ENCODE measurements at regions not wholly inside any gene's neighbourhood (a gene's known extent, or its start where the extent isn't known, plus 50 kb on each side); places are given as distances from the start of the nearest gene placed in this dataset.
A peak's percentile ranks its signal among the peaks of the same experiment; 100 is the strongest.

DNA sequence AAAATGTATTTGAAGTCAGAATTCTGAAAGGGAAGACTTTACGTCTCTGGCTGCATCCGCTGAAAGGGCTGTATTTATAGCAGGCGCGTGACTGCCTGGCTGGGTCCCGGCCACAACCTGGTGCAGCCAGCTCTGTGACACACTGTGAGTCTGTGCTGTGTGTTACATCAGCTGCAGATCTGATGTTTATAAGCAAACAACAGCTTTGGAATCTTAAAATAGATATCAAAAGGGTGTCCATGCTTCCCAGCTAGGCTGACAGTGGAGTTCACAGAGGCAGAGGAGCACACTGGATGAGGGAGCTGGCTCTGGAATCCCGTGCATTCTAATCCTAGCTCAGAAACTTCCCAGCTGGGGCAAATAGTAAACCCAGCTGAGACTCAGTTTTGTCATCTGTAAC is 433.4 kb upstream of the BRINP1 start:
- peak; percentile 21 for DNase-seq

DNA sequence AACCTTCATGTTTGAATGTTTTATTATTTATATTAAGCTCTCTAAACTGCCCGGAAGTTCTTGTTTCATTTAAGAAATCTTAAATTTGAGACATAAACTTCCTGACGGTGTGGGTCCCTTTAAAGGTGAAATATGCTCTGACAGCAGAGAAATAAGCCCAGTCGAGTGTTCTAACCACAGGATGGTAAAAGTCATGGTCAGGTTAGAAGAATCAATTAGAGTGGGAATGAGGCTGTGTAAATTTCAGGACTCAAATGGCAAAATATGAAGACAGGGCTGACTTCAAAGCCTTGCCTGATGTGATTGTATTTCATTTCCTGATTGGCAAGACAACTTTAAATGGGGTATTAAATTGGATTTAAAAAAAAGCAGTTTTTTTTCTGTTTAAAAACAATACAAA is 432.9 kb upstream of the BRINP1 start:
- DNase-seq, result no peak

DNA sequence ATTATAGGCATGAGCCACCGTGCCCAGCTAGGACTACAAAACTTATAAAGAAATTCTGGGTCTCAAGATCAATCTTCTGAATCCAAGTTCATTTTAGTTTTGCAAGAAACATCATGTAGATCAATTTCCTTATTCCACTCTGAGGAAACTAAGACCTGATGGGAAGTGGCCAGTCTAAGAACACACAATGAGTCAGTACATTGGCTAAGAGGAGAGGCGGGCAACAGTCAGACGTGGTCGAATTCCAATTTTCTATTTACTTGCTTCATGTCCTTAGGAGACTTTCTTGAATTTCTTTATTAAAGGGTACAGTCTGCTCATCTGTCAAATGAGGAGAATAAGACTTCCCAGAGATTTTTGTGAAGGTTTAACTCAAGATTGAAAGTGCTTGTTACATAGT is 432.1 kb upstream of the BRINP1 start:
- DNase-seq, result no peak

DNA sequence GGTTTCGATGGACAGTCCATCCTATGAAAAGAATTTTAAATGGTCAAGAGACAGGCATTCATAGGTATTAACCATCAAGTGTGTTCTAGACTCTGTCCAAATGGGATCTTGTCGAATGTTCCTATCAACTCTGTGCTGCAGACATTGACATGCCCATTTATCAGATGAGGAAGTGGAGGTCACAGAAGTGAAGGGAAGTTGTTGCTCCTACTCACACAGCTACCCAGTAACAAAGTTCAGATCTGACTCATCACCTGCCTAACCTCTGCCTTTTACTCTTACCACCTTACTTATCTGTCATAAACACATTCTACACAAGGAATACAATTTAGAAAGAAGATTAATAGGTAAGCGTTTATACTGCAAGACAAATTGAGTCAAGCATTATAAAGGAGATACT is 426.2 kb upstream of the BRINP1 start:
- DNase-seq, result no peak

DNA sequence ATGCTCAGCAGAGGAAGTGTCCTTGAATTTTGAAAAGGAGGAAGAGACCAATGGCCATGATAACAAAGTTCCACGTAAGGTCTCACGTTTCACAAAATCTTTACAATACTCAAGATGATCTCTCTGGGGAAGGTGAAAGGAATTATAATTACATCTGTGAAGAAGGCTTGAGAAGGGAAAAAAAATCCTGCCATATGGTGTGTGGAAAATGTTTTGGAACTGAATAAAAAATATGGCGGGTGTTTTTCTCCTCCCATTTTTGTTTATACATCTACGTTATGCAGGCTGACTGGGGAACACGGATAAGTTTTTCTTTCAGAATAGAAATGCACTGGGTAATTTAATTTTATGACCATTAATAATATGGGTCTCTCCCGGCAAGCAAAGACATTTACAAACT is 425.6 kb upstream of the BRINP1 start:
- no peak for DNase-seq

DNA sequence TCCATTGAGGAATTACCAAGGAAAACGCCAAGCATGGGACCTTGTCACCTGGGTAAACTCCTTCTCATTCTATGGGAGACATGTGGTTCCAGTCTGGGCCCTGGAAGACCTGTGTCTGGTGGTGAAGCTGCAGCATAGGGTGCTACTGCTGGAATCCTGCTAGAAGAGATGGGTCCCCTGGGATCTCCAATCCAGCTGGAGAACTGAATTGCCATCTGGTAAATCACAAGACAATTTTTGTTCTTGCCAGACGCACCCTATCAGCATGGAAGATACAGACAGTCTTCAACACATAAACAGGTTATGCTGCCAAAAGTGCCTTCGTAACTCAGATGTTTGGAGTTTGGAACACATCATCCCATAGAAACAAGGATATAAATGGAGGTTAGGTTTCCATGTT is 424.0 kb upstream of the BRINP1 start:
- no peak for DNase-seq

DNA sequence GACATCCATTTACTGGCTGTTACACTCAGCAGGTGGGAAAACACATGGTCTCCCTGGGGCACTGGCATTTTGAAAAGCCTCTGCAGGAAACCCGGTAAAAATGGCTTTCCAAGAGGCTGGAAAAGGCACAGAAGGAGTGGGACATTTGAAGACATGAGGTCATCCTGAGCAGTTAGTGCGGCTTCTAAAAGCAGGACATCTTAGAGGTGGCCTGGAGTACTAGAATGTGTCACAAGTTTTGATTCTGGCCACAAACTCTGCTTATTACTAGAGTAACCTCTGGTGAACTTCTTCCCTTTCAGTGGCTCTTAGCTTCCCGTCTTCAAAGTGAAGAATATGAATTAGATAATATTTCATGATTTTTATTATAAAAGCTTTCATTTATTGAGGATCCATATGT is 423.0 kb upstream of the BRINP1 start:
- DNase-seq, result no peak

DNA sequence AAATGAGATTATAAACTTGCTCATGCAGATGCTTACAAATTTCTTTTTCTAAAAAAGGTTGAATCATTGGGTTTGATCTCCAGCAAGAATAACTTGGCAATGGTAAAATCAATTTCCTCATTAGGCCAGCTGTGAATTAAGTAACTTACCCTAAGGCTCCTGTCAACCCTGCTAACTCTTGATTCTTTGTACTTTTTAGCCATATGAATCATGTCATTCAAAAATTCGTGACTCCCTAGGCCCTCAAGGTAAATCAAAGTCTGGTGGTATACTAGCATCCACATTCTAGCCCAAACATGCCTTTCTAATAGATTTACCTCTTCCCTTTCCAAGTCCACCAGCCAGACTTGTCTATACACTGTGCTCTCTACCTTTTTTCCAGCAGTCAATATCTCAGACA is 420.8 kb upstream of the BRINP1 start:
- no peak for DNase-seq

DNA sequence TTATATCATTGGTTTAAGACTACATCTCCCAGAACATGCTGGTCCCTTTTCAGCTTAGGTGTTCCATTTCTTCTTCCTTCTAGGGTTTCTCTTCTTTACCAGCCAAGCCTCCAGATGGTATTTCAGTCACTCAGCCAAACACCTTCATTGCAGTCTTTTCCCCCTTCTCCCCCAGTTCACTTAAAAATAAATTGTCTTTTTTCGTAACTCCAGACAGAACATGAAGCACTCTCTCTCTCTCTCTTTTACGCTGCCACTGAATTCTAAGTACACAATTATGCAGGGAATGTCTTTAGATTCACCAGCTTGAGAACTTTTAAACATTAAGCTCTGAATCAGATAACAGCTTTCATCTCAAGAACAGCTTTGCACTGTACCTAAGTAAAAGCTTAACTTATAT is 419.7 kb upstream of the BRINP1 start:
- DNase-seq, result no peak

DNA sequence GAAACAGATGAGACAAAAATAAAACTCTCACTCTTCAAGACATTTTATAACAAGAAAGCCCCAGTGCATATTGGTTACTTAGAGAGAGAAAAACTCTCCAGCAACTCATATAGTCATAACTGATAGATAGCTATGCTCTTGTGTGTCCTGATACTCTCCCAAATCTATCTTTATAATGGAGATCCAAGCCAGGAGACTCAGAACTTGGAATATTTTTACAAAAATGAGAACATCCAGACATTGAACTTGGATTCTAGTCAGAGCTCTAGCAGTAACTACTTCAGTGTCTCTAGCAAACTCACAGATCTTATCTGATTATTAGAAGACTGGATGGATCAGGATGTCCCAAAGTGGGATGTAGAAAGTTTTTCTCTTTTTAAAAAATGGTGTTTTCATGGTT is 412.7 kb upstream of the BRINP1 start:
- DNase-seq, result no peak

DNA sequence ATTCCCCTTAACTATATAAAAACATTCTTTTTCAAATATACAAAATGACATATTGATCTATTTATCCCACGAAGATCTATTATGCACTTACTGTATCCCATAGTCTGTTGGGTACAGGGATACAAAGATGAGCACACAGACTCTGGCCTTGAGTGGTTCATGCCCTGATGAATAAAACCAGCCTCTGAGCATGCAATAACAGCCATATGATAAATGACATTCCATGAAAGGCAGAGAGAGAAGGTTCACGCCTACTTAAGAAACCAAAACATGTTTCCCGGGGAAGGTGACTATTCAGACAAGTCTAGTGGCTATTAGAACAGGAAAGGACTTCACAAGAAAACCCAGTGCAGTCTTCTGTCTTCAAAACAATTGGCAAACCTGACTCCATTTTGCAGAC is 406.2 kb upstream of the BRINP1 start:
- DNase-seq, result no peak

DNA sequence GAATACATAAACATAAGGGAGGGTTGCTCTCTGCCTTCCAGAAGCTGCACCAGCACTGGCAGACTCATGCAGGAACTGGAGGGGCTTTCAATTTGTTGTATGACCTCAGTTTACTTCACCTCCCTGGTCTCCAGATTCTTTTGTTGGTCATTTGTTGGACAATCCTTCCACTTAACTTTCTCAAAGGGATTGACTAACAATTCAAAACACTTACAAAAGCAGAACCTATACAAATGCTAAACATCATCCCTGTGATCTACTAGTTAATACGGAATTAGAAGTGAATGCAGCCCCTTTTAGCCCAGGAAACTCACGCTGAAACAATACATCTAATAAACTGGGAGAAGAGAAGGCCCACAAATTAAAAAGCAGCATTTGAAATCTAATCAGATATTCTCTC is 404.6 kb upstream of the BRINP1 start:
- no peak for DNase-seq

DNA sequence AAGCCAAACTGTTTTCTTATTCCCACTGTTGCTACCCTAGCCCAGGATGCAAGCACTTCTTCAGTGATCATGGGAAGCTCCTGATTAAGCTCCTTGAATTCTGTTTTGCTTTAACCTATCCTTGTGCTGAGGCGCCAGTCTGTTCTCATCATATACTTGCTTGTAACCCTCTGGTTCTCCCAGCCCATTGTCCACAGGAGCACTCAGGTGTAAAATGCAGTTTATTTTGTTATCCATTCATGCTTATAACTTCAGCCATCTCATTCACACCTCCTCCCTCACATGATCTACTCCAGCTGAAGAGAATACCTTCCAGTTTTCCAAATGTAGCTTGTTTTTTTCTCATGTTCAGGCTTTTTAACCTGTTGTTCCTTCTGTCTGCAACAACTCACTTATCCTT is 402.1 kb upstream of the BRINP1 start:
- no peak for DNase-seq

DNA sequence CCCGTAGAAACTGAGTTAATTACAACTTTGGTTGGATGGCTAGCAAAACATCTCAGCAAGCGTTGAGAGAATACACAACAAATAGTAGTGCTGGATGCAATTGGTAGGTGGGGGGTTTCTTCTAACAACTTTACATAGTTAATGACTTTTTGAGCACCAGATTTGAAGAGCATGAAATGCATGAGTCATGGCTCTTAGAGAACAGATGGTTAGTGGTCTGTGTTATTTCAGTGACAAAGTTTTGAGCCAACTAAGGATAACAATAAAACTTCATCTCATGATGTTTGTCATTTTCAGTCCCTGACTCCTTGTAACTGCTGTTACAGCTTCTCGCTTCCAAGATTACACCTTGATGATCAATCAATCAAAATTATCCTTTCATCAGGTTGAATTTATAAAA is 399.0 kb upstream of the BRINP1 start:
- DNase-seq, result no peak

DNA sequence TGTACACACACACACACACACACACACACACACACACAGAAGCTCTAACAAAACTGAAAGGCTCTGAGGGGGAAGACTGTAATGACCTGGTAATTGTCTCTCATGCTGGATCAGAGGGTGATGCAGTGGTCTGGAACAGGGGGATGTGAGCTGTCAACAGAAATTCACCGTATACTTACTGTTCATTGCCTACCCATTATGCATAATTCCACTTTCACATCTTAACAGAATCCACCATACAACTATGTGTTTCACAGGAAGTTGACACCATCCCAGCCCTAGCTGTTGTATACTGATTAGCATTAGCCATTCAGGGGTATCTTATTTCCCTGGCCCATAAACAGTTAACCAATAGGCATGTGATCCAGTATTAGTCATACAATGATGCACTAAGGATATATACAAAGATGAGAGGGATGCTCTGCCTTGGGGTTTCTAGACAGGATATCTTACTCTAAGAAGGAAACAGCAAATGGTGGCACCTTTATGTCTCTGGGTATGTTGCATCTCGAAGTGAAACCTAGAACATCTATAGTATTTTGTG is 396.5 kb upstream of the BRINP1 start:
- DNase-seq, result no peak

DNA sequence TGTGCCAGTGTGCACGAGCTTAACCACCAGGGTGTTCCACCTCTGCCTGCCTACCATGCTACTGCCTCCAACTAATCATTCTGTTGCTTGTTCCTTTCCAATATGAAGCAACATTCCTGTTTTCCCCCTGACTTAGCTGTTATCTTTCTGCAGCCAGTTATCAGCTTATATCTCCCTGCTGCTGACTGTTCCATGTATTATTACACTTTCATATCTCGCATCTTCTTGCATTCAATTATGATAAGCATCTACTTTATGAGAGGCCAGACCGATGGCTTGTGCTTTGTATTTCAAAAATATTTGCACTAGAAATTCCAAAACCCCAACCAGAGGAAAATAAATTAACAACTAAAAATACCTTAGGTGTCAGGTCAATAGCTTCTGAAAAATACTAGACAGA is 394.0 kb upstream of the BRINP1 start:
- no peak for DNase-seq

DNA sequence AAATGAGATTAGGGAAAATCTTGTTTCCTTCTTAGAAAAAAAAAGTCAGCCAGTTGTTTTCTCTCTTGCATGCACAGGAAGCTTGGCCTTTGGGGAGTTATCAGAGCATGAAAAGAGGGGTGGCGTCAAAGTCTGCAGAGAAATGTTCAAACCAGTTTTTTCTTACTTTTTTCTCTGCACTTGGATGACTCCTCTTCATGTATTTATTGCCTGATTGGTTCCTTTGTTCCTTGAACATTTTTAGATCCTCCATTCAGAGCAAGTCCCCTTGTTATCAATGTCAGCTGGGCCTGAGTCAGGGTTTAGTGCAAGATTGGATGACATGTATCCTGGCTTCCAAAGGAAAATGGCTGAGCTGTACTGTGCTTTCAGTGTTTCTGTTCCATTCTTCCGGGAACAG is 392.6 kb upstream of the BRINP1 start:
- DNase-seq, result no peak

DNA sequence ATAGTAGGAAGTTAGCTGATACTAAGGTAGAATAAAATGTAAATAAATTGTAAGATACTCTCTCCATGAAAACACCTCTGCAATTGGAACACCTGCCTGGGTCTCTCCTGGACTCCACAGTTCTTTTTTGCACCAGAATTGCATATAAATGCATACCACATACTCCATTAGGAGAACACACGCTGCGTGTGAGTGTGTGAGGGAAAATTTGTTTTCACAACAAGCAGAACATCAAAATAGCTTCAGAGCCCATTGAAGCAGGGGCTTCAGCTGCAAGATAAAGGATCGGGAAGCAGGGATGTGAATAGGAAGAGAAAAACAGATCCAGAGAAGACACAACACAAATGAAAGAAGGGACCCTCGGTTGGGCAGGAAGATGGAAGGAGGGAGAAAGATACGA is 389.8 kb upstream of the BRINP1 start:
- no peak for DNase-seq

DNA sequence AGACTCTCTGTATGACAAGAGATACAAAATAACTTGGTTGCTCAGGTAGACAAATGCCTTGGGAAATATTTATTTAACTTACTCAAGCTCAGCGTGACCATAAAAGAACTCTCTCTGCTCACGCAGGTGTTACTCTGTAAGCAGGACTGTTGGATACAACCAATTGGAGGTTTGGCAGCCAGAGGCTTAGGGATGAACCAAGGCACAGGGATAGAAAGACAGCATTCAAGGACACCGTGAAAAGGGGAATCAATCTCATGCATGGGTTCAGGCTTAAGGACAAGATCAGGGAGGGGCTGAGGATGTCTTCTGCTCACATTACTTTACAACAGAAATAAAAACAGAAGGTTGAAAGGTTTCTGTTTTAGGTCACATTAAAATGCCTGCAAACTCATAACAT is 389.0 kb upstream of the BRINP1 start:
- peak; percentile 5 for DNase-seq

DNA sequence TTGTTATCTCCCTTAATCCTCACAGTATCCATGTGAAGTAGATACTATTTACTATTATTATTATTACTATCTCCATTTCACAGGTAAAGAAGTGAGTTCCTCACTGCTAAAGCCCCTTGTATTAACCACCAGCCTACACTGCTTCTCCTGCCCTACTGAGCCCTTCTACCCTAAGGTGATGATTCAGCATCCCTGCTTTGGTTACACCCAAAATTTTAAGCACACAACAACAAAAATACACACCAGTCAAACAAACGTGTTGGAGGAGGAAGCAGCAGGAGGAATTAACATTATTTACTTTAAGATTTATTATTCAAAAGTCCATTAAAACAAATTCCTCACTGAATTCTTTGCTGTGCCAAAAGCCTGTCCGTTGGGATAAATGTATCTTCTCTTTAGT is 370.2 kb upstream of the BRINP1 start:
- DNase-seq, result no peak

DNA sequence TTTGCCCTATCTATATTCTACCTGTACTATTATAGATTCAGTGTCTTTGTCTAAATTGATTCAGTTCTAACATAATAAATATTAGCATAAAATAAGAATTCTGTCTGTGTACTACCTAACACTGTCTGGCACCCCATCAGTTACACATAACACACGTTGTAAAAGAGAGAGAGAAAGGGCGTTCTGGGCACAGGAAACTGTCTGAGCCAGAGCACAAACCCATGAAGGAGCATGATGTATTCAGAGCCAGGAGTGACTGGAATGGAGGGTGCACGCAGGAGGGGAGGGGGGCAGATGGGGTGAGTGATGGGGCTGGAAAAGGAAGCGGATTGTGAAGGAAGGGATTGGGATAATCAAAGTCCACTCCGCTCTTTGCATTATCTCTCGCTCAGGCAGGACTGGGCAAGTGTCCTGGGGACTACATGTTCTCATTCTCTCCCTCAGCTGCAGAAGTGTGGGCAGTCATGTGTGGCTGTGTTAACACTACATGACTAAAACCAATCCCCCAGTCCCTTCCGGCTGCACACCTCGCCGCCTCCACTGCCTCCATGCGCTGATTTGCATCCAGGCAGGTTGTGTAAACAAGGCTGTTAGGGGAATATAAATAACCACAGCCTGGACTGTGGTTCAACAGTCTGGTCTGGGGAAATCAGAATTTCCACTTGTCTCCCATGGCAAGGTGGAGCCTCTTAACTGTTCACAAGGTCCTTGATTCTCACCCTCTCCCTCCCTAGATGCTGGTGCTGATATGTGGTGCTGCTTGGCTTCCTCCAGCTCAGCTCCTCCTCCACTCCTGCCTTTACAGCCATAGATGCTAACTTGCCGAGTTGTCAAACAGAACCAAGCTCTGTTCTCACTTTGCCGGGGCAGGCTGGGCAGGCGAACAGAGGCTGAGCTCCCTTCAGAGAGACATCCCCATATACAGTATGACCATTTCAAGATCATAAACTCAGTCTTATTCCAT is 367.5 kb upstream of the BRINP1 start:
- peak; percentile 93 for DNase-seq

DNA sequence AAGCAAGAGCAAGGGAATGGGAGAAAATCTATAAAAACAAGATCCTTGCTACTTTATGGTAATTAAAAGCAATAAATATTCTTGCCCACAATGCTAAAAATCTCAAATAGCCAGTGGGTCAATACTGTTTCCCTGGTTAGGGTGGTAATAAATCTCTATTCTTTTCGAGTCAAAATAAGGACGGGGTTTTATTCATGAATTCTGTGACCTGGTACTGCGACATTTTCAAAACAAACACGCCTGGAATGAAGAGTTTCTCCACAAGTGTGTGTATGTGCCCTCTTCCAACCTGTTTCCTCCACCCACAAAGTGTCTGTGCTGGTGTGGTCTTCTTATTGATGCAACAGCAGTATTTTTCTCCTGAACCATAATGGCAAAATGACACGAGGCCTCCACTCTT is 358.8 kb upstream of the BRINP1 start:
- DNase-seq, result no peak

DNA sequence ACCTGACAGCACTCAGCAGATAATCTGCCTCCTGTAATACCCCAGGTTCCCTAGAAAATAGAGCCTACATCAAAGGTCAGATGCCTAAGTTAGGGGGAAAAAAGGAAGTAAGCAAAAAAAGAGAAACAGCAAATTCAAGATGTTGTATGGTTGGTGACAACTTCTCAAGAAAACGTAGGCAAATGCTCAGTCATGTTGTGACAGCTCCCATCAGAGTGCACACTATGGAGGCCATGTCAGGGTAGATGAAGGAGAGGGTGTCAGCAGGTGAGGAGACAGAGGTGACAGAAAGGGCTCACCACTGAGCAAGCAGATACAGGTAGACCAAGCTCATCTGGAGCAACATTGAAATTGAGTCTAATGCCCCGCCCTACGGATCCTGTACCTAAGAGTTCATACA is 356.8 kb upstream of the BRINP1 start:
- DNase-seq, result no peak

DNA sequence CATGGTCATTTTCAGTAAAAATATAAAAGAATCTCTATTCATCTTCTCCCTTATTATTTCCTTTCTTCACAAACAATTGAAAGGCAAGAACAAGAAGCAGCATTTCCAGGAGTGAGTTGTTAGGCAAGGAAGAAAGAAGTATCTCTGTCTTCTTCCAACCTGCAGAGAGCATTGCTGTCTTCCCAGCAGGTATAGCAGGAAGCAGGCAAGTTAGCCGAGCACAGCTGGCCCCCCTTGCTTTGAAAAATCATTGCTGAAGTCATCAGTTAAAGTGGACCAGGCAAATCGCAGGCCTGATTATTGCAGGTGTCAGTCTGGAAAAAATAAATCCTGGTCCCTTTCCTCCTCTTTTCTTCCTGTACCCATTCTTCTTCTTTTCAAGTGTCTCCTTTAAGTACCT is 353.1 kb upstream of the BRINP1 start:
- no peak for DNase-seq

DNA sequence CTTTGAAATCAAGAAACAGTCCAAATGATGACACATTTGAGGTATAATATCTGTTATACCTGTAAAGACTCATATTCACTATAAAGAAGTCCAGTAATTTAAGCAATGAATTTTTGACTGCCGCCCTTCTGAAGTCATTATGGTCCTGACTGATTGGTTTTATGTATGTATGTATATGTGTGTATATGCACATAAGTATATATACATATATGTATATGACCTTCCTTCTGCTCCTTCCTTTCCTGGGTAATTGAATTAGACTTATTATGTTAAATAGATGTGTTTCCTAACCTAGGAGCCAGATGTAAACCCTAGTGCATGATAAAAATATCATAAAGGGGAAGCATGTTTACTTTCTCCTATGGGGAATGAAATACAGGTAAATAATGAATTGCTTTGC is 343.1 kb upstream of the BRINP1 start:
- DNase-seq, result no peak

Data from DMS153 (cell line).